BE2C (cell line): ENCODE measurements at regions not wholly inside any gene's neighbourhood (a gene's known extent, or its start where the extent isn't known, plus 50 kb on each side); places are given as distances from the start of the nearest gene placed in this dataset.

Source experiments
- DNase-seq: peaks from one replicate; pipeline ENCODE4 v3.0.0-alpha.2; 2020
- H3K27me3 ChIP-seq: fragments of 250-450 bp; sonication (Bioruptor Pico); 2 replicates; pipeline ENCODE4 v1.5.1; 2020; ENCODE audit warnings: mild to moderate bottlenecking
- H3K36me3 ChIP-seq: fragments of 250-450 bp; sonication (Bioruptor Pico); 2 replicates; pipeline ENCODE4 v1.5.1; 2020; ENCODE audit warnings: mild to moderate bottlenecking
- H3K4me1 ChIP-seq: fragments of 250-450 bp; sonication (Bioruptor Pico); 2 replicates; pipeline ENCODE4 v1.5.1; 2020
- H3K4me3 ChIP-seq: 2 replicates; pipeline ENCODE4 v1.5.1; 2011; ENCODE audit warnings: low read depth, low read length
- H3K9me3 ChIP-seq: fragments of 250-450 bp; sonication (Bioruptor Pico); 2 replicates; pipeline ENCODE4 v1.5.1; 2020
- TF ChIP-seq, protein P1 (sequence below): IDR thresholded peaks from 2 replicates; pipeline ENCODE4 v1.5.1; 2012; ENCODE audit warnings: mild to moderate bottlenecking, low read depth, low read length

DNA sequence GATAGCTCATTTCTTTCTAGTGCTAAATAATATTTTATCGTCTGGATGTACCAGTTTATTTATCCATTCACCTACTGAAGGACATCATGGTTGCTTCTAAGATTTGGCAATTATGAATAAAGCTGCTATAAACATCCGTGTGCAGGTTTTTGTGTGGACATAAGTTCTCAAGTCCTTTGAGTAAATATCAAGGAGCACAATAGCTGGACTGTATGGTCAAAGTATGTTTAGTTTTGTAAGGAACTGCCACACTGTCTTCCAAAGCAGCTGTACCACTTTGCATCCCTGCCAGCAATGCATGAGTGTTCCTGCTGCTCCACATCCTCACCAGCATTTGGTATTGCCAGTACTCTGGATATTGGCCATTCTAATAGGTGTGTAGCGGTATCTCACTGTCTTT lies 447.4 kb downstream of the MED13L start:
- no peaks in the 10 kb centered on the region for H3K4me1 ChIP-seq
- no peaks in the 10 kb centered on the region for H3K27me3 ChIP-seq
- H3K9me3 ChIP-seq: no peaks in the 10 kb centered on the region; the same call in 1 of the 2 replicates
- H3K36me3 ChIP-seq: no peaks in the 10 kb centered on the region
- no peak overlapping the region for H3K4me3 ChIP-seq
- TF ChIP-seq, protein P1, sequence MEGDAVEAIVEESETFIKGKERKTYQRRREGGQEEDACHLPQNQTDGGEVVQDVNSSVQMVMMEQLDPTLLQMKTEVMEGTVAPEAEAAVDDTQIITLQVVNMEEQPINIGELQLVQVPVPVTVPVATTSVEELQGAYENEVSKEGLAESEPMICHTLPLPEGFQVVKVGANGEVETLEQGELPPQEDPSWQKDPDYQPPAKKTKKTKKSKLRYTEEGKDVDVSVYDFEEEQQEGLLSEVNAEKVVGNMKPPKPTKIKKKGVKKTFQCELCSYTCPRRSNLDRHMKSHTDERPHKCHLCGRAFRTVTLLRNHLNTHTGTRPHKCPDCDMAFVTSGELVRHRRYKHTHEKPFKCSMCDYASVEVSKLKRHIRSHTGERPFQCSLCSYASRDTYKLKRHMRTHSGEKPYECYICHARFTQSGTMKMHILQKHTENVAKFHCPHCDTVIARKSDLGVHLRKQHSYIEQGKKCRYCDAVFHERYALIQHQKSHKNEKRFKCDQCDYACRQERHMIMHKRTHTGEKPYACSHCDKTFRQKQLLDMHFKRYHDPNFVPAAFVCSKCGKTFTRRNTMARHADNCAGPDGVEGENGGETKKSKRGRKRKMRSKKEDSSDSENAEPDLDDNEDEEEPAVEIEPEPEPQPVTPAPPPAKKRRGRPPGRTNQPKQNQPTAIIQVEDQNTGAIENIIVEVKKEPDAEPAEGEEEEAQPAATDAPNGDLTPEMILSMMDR: no peak
- DNase-seq: no peak

- no peaks in the 10 kb centered on the region for H3K4me1 ChIP-seq
- no peak overlapping the region for H3K4me3 ChIP-seq
- TF ChIP-seq, protein P1: no peak
- H3K9me3 ChIP-seq: no peaks in the 10 kb centered on the region; the same call in 1 of the 2 replicates
- no peak for DNase-seq
- no peaks in the 10 kb centered on the region for H3K36me3 ChIP-seq
- no peaks in the 10 kb centered on the region for H3K27me3 ChIP-seq
These were observed 449.3 kb downstream of the MED13L start for GRCh38 chr12:115828168-115828567.

DNA sequence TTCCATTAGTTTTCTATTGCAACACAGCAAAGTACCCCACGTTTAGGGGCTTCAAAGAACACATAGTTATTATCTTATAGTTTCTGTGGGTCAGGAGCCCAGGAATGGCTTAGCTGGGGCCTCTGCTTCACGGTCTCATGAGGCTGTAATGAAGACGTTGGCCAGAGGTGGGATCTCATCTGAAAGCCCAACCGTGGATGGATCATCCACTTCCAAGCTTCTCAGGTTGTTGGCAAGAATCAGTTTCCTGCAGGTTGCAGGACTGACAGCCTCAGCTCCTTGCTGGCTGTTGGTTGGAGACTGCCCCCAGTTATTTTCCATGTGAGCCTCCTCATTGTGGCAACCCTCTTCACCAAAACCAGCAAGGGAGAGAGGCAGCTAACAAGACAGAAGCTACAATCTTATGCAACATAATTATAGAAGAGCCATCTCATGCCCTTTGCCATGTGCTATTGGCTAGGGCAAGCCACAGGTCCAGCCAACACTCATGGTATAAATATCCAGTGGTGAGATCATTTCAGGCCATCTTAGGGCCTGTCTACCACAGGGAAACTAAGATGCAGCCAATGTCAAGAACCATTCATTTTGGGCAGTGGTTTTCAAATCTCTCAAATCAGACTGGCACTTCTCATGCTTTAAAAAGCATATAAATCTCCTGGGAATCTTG lies 452.4 kb downstream of the MED13L start:
- Histone ChIP-seq H3K4me1 (no peaks in the 10 kb centered on the region), H3K27me3 (no peaks in the 10 kb centered on the region), H3K36me3 (no peaks in the 10 kb centered on the region), H3K4me3 (no peak overlapping the region), H3K9me3 (no peaks in the 10 kb centered on the region; the same call in 1 of the 2 replicates)
- no peak for DNase-seq
- TF ChIP-seq, protein P1: no peak

DNA sequence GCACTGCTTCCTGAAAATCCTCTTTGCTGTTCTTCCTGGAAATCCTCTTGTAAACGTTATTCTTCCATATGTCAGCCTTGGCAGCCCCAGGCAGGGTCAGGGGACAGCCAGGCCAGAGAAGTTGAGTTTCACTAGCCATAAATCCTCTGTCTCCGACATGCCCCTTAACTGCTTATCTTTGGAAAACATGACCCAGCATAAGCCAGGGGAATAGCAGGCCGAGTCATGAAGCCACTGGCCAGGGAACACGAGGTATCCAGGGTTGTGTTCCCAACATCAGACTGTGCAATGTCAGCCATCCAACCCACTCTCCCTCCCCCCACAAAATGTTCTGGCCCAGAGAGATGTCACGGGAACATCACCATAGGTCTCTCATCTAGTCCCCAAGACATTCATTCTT lies 453.9 kb downstream of the MED13L start:
- H3K27me3 ChIP-seq: no peaks in the 10 kb centered on the region
- H3K4me3 ChIP-seq: no peak overlapping the region
- TF ChIP-seq, protein P1: no peak
- no peaks in the 10 kb centered on the region for H3K4me1 ChIP-seq
- no peaks in the 10 kb centered on the region for H3K36me3 ChIP-seq
- no peaks in the 10 kb centered on the region; the same call in 1 of the 2 replicates for H3K9me3 ChIP-seq
- DNase-seq: no peak

DNA sequence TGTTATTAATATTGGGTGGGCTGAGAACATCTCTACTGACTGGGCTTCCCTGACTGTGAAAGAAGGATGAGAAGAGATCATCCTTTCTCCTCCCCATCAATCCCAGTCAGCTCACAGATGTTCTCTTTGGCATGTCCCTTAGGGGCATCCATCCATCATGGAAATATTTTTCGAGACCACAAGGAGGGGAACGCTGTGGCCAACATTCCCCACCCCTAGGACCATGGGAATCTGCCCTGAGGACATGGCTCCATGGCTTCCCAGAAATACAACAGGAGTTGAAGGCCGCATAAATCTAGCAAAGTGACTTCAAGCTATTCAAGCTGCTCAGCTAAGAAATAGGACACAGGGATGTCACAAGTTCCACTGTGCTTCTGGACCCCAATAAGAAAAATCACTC lies 456.8 kb downstream of the MED13L start:
- DNase-seq: no peak
- Histone ChIP-seq H3K9me3 (no peaks in the 10 kb centered on the region; the same call in 1 of the 2 replicates), H3K4me3 (no peak overlapping the region), H3K27me3 (no peaks in the 10 kb centered on the region), H3K36me3 (no peaks in the 10 kb centered on the region), H3K4me1 (no peaks in the 10 kb centered on the region)
- TF ChIP-seq, protein P1: no peak

DNA sequence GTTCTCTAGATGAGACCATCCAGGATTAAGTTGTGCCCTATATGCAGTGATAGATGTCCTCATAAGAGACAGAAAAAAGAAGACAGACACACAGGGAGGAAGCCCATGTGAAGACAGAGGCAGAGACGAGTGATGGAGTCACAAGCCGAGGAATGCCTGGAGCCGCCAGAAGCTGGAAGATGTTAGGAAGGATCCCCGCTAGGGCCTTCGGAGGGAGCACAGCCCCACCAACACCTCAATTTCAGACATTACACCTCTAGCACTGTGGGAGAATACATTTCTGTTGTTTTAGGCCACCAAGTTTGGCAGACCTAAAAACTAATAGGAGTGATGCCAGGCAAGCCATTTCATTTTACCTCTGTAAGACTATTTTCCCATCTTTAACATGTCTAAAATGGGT lies 458.5 kb downstream of the MED13L start:
- no peaks in the 10 kb centered on the region for H3K9me3 ChIP-seq
- TF ChIP-seq, protein P1: no peak
- H3K4me3 ChIP-seq: no peak overlapping the region
- H3K4me1 ChIP-seq: no peaks in the 10 kb centered on the region
- no peaks in the 10 kb centered on the region for H3K27me3 ChIP-seq
- DNase-seq: no peak
- no peaks in the 10 kb centered on the region for H3K36me3 ChIP-seq
